Thoracic aorta (tissue), 2 donors: ENCODE measurements at regions not wholly inside any gene's neighbourhood (a gene's known extent, or its start where the extent isn't known, plus 50 kb on each side); places are given as distances from the start of the nearest gene placed in this dataset.

Experiments
- ATAC-seq: fragments of 150-250 bp; one replicate; pipeline ENCODE4 v1.8.0; 2017; ENCODE audit warnings: low read depth; ENCODE audit not compliant: insufficient number of reproducible peaks, low FRiP score
- DNase-seq: peaks from one replicate; pipeline ENCODE4 v3.0.0-alpha.2; 2020; ENCODE audit warnings: low spot score
- H3K27ac ChIP-seq, 2 donors: fragments of 200-600 bp; sonication (generic); 1 replicate in 1 of 2; 2 replicates in 1 of 2; pipeline ENCODE4 v1.5.1; 2016; ENCODE audit warnings: mild to moderate bottlenecking in 2 of 2, moderate library complexity in 2 of 2
- H3K27me3 ChIP-seq: fragments of 200-600 bp; sonication (generic); replicated peaks from 2 replicates; pipeline ENCODE4 v1.6.0; 2016; ENCODE audit warnings: mild to moderate bottlenecking; ENCODE audit not compliant: insufficient read depth
- H3K36me3 ChIP-seq: fragments of 200-600 bp; sonication (generic); one replicate; pipeline ENCODE4 v1.5.1; 2016
- H3K4me1 ChIP-seq, 2 donors: fragments of 200-600 bp; sonication (generic); 1 replicate in 1 of 2; 2 replicates in 1 of 2; pipeline versions ENCODE4 v1.5.1 to v1.6.0; 2016; ENCODE audit warnings: low read depth in 2 of 2, mild to moderate bottlenecking in 1 of 2; ENCODE audit not compliant: control insufficient read depth in 1 of 2
- H3K4me3 ChIP-seq: fragments of 200-600 bp; sonication (generic); 2 replicates; pipeline ENCODE4 v1.5.1; 2016; ENCODE audit warnings: mild to moderate bottlenecking
- H3K9me3 ChIP-seq: fragments of 200-600 bp; sonication (generic); 2 replicates; pipeline ENCODE4 v1.5.1; 2016
- TF ChIP-seq, protein P1 (sequence below): fragments of 200-600 bp; sonication (generic); IDR thresholded peaks from one replicate; pipeline ENCODE4 v1.5.1; 2019; ENCODE audit warnings: antibody characterized with exemption

DNA sequence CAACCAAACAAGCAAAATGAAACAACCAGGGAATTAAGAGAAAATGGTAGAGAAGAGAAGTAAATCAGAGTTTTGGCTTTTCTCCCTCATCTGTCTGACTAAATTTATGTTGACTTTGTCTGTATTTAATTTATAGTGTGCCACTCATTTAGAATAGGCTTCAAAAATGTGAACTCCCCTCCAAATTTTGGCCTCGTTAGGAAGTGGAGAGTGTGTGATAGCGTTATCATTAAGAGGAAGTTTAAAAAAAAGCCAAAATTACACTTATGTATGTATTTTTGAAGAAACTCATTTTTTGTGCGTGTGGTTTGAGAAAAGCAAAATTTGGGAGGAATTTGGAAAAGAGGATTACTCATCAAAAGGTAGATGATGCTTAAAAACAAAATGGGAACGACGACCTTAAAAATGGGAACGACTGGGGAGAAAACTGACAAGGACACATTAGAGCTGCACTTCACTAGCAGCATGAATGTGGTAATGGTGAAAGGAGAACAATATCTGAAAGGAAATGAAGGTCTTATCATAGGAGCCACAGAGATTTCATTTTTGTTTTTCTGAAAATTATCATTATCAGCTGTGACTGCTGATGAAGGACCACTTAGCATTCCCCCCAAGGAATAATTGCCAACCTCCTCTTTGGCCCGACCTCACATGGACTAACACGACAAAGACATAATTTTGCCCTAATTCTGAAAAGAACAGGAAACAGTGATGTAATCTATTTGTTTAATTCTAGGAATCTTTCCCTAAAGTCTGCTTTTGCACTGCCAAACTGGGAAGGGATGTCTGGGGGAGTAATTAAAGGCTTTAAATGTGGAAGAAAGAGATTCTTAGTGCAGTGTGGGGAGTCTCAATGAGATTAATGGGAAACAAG, 163.2 kb upstream of the P2RY1 start:
- TF ChIP-seq, protein P1, sequence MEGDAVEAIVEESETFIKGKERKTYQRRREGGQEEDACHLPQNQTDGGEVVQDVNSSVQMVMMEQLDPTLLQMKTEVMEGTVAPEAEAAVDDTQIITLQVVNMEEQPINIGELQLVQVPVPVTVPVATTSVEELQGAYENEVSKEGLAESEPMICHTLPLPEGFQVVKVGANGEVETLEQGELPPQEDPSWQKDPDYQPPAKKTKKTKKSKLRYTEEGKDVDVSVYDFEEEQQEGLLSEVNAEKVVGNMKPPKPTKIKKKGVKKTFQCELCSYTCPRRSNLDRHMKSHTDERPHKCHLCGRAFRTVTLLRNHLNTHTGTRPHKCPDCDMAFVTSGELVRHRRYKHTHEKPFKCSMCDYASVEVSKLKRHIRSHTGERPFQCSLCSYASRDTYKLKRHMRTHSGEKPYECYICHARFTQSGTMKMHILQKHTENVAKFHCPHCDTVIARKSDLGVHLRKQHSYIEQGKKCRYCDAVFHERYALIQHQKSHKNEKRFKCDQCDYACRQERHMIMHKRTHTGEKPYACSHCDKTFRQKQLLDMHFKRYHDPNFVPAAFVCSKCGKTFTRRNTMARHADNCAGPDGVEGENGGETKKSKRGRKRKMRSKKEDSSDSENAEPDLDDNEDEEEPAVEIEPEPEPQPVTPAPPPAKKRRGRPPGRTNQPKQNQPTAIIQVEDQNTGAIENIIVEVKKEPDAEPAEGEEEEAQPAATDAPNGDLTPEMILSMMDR: no peak
- Histone ChIP-seq H3K4me3 (no peak overlapping the region), H3K36me3 (no peaks in the 10 kb centered on the region), H3K27me3 (no peaks in the 10 kb centered on the region), H3K9me3 (no peaks in the 10 kb centered on the region), H3K4me1 (peaks cover 0 to 3% of the 10 kb centered on the region in 2 donors), H3K27ac (no peak overlapping the region)
- ATAC-seq (no peak), DNase-seq (no peak)

DNA sequence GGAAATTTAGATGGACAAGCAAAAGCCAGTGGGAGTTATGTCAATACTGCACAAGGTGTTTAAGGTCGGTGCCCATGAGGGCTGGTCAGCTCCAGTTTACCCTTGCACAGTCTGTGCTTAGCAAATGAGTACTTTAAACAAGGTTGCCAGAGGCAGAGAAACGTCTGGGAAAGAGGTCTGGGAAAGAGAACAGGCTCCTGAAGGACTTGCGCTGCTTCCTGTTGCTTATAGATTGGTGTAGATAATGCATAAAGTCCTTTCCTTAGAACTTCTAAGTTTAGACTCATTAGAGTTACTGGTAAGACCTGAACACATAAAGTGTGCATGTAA, 162.6 kb upstream of the P2RY1 start:
- no peaks in the 10 kb centered on the region for H3K36me3 ChIP-seq
- H3K27ac ChIP-seq: no peak overlapping the region
- TF ChIP-seq, protein P1: no peak
- no peaks in the 10 kb centered on the region for H3K9me3 ChIP-seq
- H3K4me3 ChIP-seq: no peak overlapping the region
- ATAC-seq: no peak
- no peaks in the 10 kb centered on the region for H3K27me3 ChIP-seq
- no peak for DNase-seq
- H3K4me1 ChIP-seq: peaks cover 0 to 3% of the 10 kb centered on the region in 2 donors

DNA sequence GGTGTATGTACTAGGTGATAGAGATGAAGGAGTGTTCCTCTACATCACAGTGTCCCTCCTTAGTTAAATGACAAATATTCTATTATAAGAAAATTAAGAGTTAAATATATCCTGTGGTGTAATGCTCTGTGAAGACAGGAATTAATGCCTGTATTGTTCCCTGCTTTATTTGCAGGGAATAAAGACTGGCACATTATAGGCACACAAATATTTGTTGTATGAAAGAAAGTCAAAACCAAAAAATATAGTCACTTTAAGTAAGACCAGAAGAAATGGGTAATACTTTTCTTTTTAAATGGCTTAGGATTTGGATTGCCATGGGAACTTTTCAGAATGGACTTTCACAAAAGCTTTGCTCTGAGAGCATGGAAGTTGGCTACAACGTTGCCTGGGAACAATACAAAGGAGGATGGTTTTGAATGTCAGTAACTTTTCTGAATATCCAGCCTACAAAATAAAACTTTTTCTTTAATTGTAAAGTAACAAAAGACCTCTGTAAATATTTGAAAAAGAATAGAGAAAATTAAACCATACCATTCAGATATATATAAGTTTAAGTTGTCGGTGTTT, 158.0 kb upstream of the P2RY1 start:
- Histone ChIP-seq H3K4me3 (no peak overlapping the region), H3K27me3 (no peaks in the 10 kb centered on the region), H3K36me3 (no peaks in the 10 kb centered on the region), H3K4me1 (peaks cover 0 to 3% of the 10 kb centered on the region in 2 donors), H3K9me3 (no peaks in the 10 kb centered on the region), H3K27ac (no peak overlapping the region)
- TF ChIP-seq, protein P1: no peak
- ATAC-seq (no peak), DNase-seq (no peak)

DNA sequence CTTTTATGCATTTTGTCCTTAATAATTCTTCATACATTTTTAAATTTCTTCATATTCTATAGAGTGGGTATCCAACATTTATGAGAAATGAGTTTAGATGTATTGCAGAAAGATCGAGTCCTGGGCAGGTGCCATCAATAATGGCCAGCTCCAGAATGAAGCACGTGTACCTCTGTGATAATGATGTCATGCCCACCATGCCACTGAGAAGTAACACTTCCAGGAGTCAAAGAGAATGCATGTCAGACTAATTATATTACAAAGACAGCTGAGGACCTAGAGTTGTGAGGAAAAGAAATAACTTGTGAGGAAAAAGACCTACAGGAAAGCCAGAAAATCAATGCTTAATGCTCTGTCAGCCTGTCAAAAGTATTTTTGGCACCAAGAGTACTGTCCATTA, 157.4 kb upstream of the P2RY1 start:
- ATAC-seq (no peak), DNase-seq (no peak)
- TF ChIP-seq, protein P1: no peak
- Histone ChIP-seq H3K9me3 (no peaks in the 10 kb centered on the region), H3K27me3 (no peaks in the 10 kb centered on the region), H3K36me3 (no peaks in the 10 kb centered on the region), H3K27ac (no peak overlapping the region), H3K4me1 (no peaks in the 10 kb centered on the region), H3K4me3 (no peak overlapping the region)

DNA sequence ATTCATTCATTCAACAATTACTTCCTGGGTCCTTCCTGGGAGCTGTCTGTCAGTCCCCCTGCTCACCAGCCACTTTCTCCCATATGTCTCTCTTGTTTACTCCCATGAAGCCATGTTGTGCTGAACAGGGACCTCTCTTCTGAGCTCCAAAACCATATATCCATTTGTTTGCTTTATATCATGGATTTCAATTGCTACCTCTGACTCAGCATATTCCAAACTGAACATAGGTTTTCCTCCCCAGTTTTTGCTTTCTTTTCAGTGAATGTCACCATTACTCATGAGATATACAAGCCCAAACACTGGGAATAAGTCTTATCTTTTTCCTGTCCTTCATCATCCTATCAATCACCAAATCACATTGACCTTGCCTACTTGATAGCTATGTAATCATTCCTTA, 152.5 kb upstream of the P2RY1 start:
- DNase-seq (no peak), ATAC-seq (no peak)
- Histone ChIP-seq H3K27ac (no peak overlapping the region), H3K27me3 (no peaks in the 10 kb centered on the region), H3K4me1 (no peaks in the 10 kb centered on the region), H3K36me3 (no peaks in the 10 kb centered on the region), H3K9me3 (no peaks in the 10 kb centered on the region), H3K4me3 (no peak overlapping the region)
- TF ChIP-seq, protein P1: no peak
